Uterus (tissue), 2 donors: ENCODE measurements at regions not wholly inside any gene's neighbourhood (a gene's known extent, or its start where the extent isn't known, plus 50 kb on each side); places are given as distances from the start of the nearest gene placed in this dataset.
"Not testable (repeated sequence)": the region's sequence is repeated elsewhere in the genome, so short reads cannot be mapped to it uniquely, and the experiment has no call there.

Experiments used
- CTCF ChIP-seq, 4 experiments: fragments of 200-600 bp in 2 of 4; fragments of 450-650 bp in 2 of 4; sonication (generic) in 2 of 4; IDR thresholded peaks; one replicate each; pipeline ENCODE4 v1.5.1; 2016 to 2019; ENCODE audit warnings: antibody characterized with exemption in 4 of 4, mild to moderate bottlenecking in 2 of 4, moderate library complexity in 1 of 4
- POLR2A ChIP-seq, 2 donors: fragments of 450-650 bp; IDR thresholded peaks; one replicate each; pipeline ENCODE4 v1.6.1; 2016; ENCODE audit warnings: antibody characterized with exemption in 2 of 2, mild to moderate bottlenecking in 1 of 2, moderate library complexity in 1 of 2

GRCh38 chr12:8308611-8309010 is 81.2 kb upstream of the FAM90A1 start:
- TF ChIP-seq CTCF, POLR2A (IDR thresholded peaks at IDR 0.05): not testable (repeated sequence)
